OCI-LY1 (cell line): ENCODE measurements at regions not wholly inside any gene's neighbourhood (a gene's known extent, or its start where the extent isn't known, plus 50 kb on each side); places are given as distances from the start of the nearest gene placed in this dataset.

ENCODE experiments used
- H2AFZ ChIP-seq: fragments of 200-600 bp; sonication (generic), shearing (Covaris generic); 2 replicates; pipeline ENCODE4 v1.6.0; 2014; ENCODE audit warnings: antibody characterized with exemption, mild to moderate bottlenecking, low read length
- H3F3A ChIP-seq: fragments of 200-600 bp; sonication (generic), shearing (Covaris generic); 2 replicates; pipeline ENCODE4 v1.6.0; 2014; ENCODE audit warnings: mild to moderate bottlenecking, antibody characterized with exemption, low read length, moderate library complexity; ENCODE audit not compliant: insufficient read depth
- H3K27ac ChIP-seq: fragments of 200-600 bp; sonication (generic); 2 replicates; pipeline ENCODE4 v1.5.1; 2014; ENCODE audit warnings: low read length, mixed run types, mild to moderate bottlenecking, low read depth; ENCODE audit not compliant: poor library complexity, severe bottlenecking
- H3K27me3 ChIP-seq: fragments of 200-600 bp; sonication (generic); 2 replicates; pipeline ENCODE4 v1.6.0; 2014; ENCODE audit warnings: antibody characterized with exemption, mild to moderate bottlenecking, low read length, moderate library complexity; ENCODE audit not compliant: insufficient read depth
- H3K36me3 ChIP-seq: fragments of 200-600 bp; sonication (generic); 2 replicates; pipeline ENCODE4 v1.6.1; 2014; ENCODE audit warnings: mild to moderate bottlenecking, antibody characterized with exemption, low read length, moderate library complexity, mixed read lengths; ENCODE audit not compliant: insufficient read depth
- H3K4me1 ChIP-seq: fragments of 200-600 bp; sonication (generic); 2 replicates; pipeline ENCODE4 v1.5.1; 2014; ENCODE audit warnings: mild to moderate bottlenecking, low read length, moderate library complexity; ENCODE audit not compliant: insufficient read depth, severe bottlenecking
- H3K4me2 ChIP-seq: fragments of 200-600 bp; sonication (generic), shearing (Covaris generic); 2 replicates; pipeline ENCODE4 v1.6.1; 2014; ENCODE audit warnings: low read length
- H3K4me3 ChIP-seq: fragments of 200-600 bp; sonication (generic); 2 replicates; pipeline ENCODE4 v1.5.1; 2014; ENCODE audit warnings: low read length, low read depth, mild to moderate bottlenecking, mixed read lengths; ENCODE audit not compliant: poor library complexity, severe bottlenecking
- H3K79me2 ChIP-seq: fragments of 200-600 bp; shearing (Covaris generic); 2 replicates; pipeline ENCODE4 v1.6.1; 2016; ENCODE audit warnings: mixed run types, low read length, mixed read lengths; ENCODE audit not compliant: insufficient read depth
- H3K9ac ChIP-seq: fragments of 200-600 bp; sonication (generic), shearing (Covaris generic); 2 replicates; pipeline ENCODE4 v1.6.1; 2014; ENCODE audit warnings: mild to moderate bottlenecking, low read length, mixed read lengths
- H3K9me2 ChIP-seq: fragments of 200-600 bp; sonication (generic), shearing (Covaris generic); 2 replicates; pipeline ENCODE4 v1.6.1; 2014; ENCODE audit warnings: low read depth, mild to moderate bottlenecking, low read length, mixed read lengths
- H3K9me3 ChIP-seq: fragments of 200-600 bp; shearing (Covaris generic); 2 replicates; pipeline ENCODE4 v1.6.1; 2014; ENCODE audit warnings: low read length, mixed read lengths
- H4K20me1 ChIP-seq: fragments of 200-600 bp; sonication (generic), shearing (Covaris generic); 2 replicates; pipeline ENCODE4 v1.6.0; 2016; ENCODE audit warnings: mild to moderate bottlenecking, low read length; ENCODE audit not compliant: insufficient read depth
- CTCF ChIP-seq: fragments of 200-600 bp; sonication (generic), shearing (Covaris generic); IDR thresholded peaks from 2 replicates; pipeline ENCODE4 v1.5.1; 2017; ENCODE audit warnings: mild to moderate bottlenecking, antibody characterized with exemption, low read length, moderate library complexity, mixed read lengths
- EZH2 ChIP-seq: fragments of 200-600 bp; sonication (generic), shearing (Covaris generic); IDR thresholded peaks from 2 replicates; pipeline ENCODE4 v1.8.0; 2017; ENCODE audit warnings: borderline replicate concordance, mixed run types, mild to moderate bottlenecking, antibody characterized with exemption, low read length, moderate library complexity, mixed read lengths

GRCh38 chr1:14363707-14364413 lies 234.6 kb upstream of the KAZN start:
- H3K79me2 ChIP-seq, result no peaks in the 10 kb centered on the region
- no peaks in the 10 kb centered on the region for H3K9me2 ChIP-seq
- H3K27ac ChIP-seq, result no peak overlapping the region
- no peak overlapping the region for H2AFZ ChIP-seq
- no peaks in the 10 kb centered on the region for H3K4me1 ChIP-seq
- no peak overlapping the region for H3K4me2 ChIP-seq
- peaks cover 5% of the 10 kb centered on the region; the same call in 1 of the 2 replicates for H3K27me3 ChIP-seq
- TF ChIP-seq EZH2 (no peak), CTCF (peak; percentile 23; the same call in 1 of the 2 replicates)
- no peaks in the 10 kb centered on the region for H3F3A ChIP-seq
- H3K36me3 ChIP-seq, result no peaks in the 10 kb centered on the region
- no peaks in the 10 kb centered on the region for H3K9me3 ChIP-seq
- H3K9ac ChIP-seq, result no peak overlapping the region
- no peak overlapping the region for H3K4me3 ChIP-seq
- H4K20me1 ChIP-seq, result no peaks in the 10 kb centered on the region

GRCh38 chr1:14365301-14365988 lies 233.0 kb upstream of the KAZN start:
- Histone ChIP-seq H3F3A (no peaks in the 10 kb centered on the region), H3K9me3 (no peaks in the 10 kb centered on the region), H3K27ac (no peak overlapping the region), H3K4me3 (no peak overlapping the region), H3K4me2 (no peak overlapping the region), H3K9ac (no peak overlapping the region), H3K79me2 (no peaks in the 10 kb centered on the region), H2AFZ (no peak overlapping the region), H3K27me3 (peaks cover 5% of the 10 kb centered on the region; the same call in 1 of the 2 replicates), H3K9me2 (no peaks in the 10 kb centered on the region), H3K4me1 (no peaks in the 10 kb centered on the region), H3K36me3 (no peaks in the 10 kb centered on the region), H4K20me1 (no peaks in the 10 kb centered on the region)
- no peak for TF ChIP-seq EZH2
- no peak for TF ChIP-seq CTCF

- no peaks in the 10 kb centered on the region for H3K79me2 ChIP-seq
- H3K9me3 ChIP-seq, result no peaks in the 10 kb centered on the region
- no peak overlapping the region for H3K4me3 ChIP-seq
- H3K9ac ChIP-seq, result no peak overlapping the region
- no peak overlapping the region for H3K27ac ChIP-seq
- no peaks in the 10 kb centered on the region for H3K4me1 ChIP-seq
- TF ChIP-seq CTCF (no peak), EZH2 (no peak)
- H4K20me1 ChIP-seq, result no peaks in the 10 kb centered on the region
- no peak overlapping the region for H2AFZ ChIP-seq
- H3K4me2 ChIP-seq, result no peak overlapping the region
- H3K36me3 ChIP-seq, result no peaks in the 10 kb centered on the region
- H3F3A ChIP-seq, result no peaks in the 10 kb centered on the region
- peaks cover 5% of the 10 kb centered on the region; the same call in 1 of the 2 replicates for H3K27me3 ChIP-seq
- no peaks in the 10 kb centered on the region for H3K9me2 ChIP-seq
These were observed 232.1 kb upstream of the KAZN start for GRCh38 chr1:14366091-14367018.
